ENCODE measurements at regions not wholly inside any gene's neighbourhood (a gene's known extent, or its start where the extent isn't known, plus 50 kb on each side); places are given as distances from the start of the nearest gene placed in this dataset.

- TF ChIP-seq CTCF (conservative IDR thresholded peaks at IDR 0.05; ENCODE audit: low read depth, low read length) (no peak), EZH2 (IDR thresholded peaks at IDR 0.05; ENCODE audit: borderline replicate concordance, low read depth, low read length, poor library complexity, severe bottlenecking) (no peak)
These were observed 484.7 kb downstream of the INSC start for GRCh38 chr11:15599376-15599775.
